GM13977 (cell line): ENCODE measurements at regions not wholly inside any gene's neighbourhood (a gene's known extent, or its start where the extent isn't known, plus 50 kb on each side); places are given as distances from the start of the nearest gene placed in this dataset.
A peak's percentile ranks its signal among the peaks of the same experiment; 100 is the strongest.

Experiments used
- DNase-seq: peaks from one replicate; pipeline ENCODE4 v3.0.0; 2012; ENCODE audit warnings: low spot score
- CTCF ChIP-seq: IDR thresholded peaks from 2 replicates; pipeline ENCODE4 v1.5.1; 2012; ENCODE audit warnings: mild to moderate bottlenecking, control low read depth; ENCODE audit not compliant: insufficient read depth; ENCODE audit errors: extremely low read depth, missing control alignments
- in situ Hi-C: fragments of 300-500 bp; cut with MboI; formaldehyde crosslinking; loops from one replicate; pipeline ENCODE4 v1.12.0; 2022; ENCODE audit warnings: low sequenced_read_pairs, low pct_unique_long_range_greater_than_20kb, mixed read lengths, inconsistent platforms; ENCODE audit not compliant: unreplicated experiment

DNA sequence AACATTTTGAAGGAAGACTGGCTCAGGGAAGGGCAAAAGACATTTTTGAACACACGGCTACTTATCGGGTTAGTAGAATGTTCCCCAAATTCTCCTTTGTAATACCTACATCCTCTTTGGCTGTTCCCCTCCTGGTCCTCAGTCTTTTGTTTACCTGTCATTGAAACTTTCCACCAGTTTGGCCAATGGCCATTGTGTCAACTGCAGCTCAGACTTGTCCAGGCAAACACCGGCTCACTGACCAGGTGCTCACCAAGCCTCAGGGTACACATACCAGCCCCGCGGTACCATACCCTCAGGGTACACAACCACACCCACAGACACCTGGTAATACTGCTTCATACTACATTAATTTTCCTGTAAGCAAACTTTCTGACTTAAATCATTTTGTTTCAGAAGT is 84.8 kb upstream of the ZNF648 start:
- in situ Hi-C loops = no loop called here
- no peak for TF ChIP-seq CTCF
- DNase-seq = no peak

DNA sequence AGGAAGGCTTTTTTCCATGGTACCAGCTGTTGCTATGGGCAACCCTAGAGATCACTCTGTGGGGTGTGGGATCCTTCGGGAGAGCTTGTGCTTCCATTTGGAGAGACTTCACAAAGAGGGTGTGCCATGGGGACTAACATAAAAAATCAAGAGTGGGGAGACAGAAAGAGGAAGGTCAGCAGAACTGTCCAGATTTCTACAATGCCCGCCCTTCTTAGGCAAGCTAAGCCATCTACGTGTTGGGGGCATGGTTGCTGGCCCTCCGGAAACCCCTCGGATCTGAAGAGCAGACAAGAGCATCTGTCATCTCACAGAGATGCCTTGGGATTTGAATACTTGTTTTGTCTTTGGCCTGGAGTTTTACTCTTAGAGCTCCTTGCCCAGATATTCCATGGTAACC is 83.9 kb upstream of the ZNF648 start:
- no peak for TF ChIP-seq CTCF
- in situ Hi-C loops = no loop called here
- no peak for DNase-seq

- DNase-seq = no peak
- in situ Hi-C loops = loop anchor here (5.0 kb wide), 1 partner anchor 253 kb away; no protein-coding TSS in a partner anchor
- no peak for TF ChIP-seq CTCF
Observed at GRCh38 chr1:182144646-182145030, 83.1 kb upstream of the ZNF648 start.

GRCh38 chr1:182143825-182144645 is 82.5 kb upstream of the ZNF648 start:
- DNase-seq = no peak
- in situ Hi-C loops = loop anchor here (5.0 kb wide), 1 partner anchor 253 kb away; no protein-coding TSS in a partner anchor
- TF ChIP-seq CTCF = no peak

- TF ChIP-seq CTCF = peak; percentile 93
- peak; percentile 63 for DNase-seq
- in situ Hi-C loops = loop anchor here (5.0 kb wide), 1 partner anchor 254 kb away; no protein-coding TSS in a partner anchor
Observed at GRCh38 chr1:182143154-182143657, 81.7 kb upstream of the ZNF648 start.

GRCh38 chr1:182142621-182143020 is 81.1 kb upstream of the ZNF648 start:
- in situ Hi-C loops = loop anchor here (5.0 kb wide), 1 partner anchor 255 kb away; no protein-coding TSS in a partner anchor
- no peak for DNase-seq
- no peak for TF ChIP-seq CTCF
